GM19438 (cell line): ENCODE measurements at regions not wholly inside any gene's neighbourhood (a gene's known extent, or its start where the extent isn't known, plus 50 kb on each side); places are given as distances from the start of the nearest gene placed in this dataset.

Source experiments
- ATAC-seq: cut with Tn5 transposase; IDR thresholded peaks from one replicate; pipeline ENCODE4 v1.9.1; 2021; ENCODE audit warnings: low read depth; ENCODE audit not compliant: unreplicated experiment

GRCh38 chr1:224504297-224505041 is 69.9 kb upstream of the WDR26 start:
- ATAC-seq: no peak

- no peak for ATAC-seq
Observed at GRCh38 chr1:224505454-224506093, 71.0 kb upstream of the WDR26 start.

- ATAC-seq: no peak
Observed at GRCh38 chr1:224506141-224506814, 71.7 kb upstream of the WDR26 start.

- ATAC-seq: no peak
Observed at GRCh38 chr1:224507771-224508523, 73.3 kb upstream of the WDR26 start.

- ATAC-seq: no peak
Observed at GRCh38 chr1:224509907-224510306, 75.3 kb upstream of the WDR26 start.

- ATAC-seq: no peak
Observed at GRCh38 chr1:224510880-224511645, 76.5 kb upstream of the WDR26 start.

GRCh38 chr1:224512600-224513151 is 78.1 kb upstream of the WDR26 start:
- no peak for ATAC-seq

- no peak for ATAC-seq
Observed at GRCh38 chr1:224513383-224513782, 78.8 kb upstream of the WDR26 start.

GRCh38 chr1:224513787-224514209 is 79.2 kb upstream of the WDR26 start:
- peak; percentile 98 for ATAC-seq

- ATAC-seq: no peak
Observed at GRCh38 chr1:224517171-224517570, 82.6 kb upstream of the WDR26 start.

GRCh38 chr1:224518528-224518927 is 83.9 kb upstream of the WDR26 start:
- no peak for ATAC-seq

- ATAC-seq: no peak
Observed at GRCh38 chr1:224519874-224520273, 85.3 kb upstream of the WDR26 start.

- ATAC-seq: no peak
Observed at GRCh38 chr1:224520808-224521207, 86.2 kb upstream of the WDR26 start.

GRCh38 chr1:224521904-224522734 is 87.5 kb upstream of the WDR26 start:
- ATAC-seq: no peak

- no peak for ATAC-seq
Observed at GRCh38 chr1:224523676-224524075, 89.1 kb upstream of the WDR26 start.

GRCh38 chr1:224524679-224525078 is 90.1 kb upstream of the WDR26 start:
- no peak for ATAC-seq

- no peak for ATAC-seq
Observed at GRCh38 chr1:224525411-224526040, 90.6 kb upstream of the CNIH3 start.

GRCh38 chr1:224526771-224527170 is 89.3 kb upstream of the CNIH3 start:
- no peak for ATAC-seq

- no peak for ATAC-seq
Observed at GRCh38 chr1:224528900-224529299, 87.2 kb upstream of the CNIH3 start.
